ENCODE measurements at regions not wholly inside any gene's neighbourhood (a gene's known extent, or its start where the extent isn't known, plus 50 kb on each side); places are given as distances from the start of the nearest gene placed in this dataset.

- no peak for DNase-seq (ENCODE audit: low read depth)
These were observed 163.8 kb upstream of the KLF14 start for GRCh38 chr7:130897515-130898419.

DNA sequence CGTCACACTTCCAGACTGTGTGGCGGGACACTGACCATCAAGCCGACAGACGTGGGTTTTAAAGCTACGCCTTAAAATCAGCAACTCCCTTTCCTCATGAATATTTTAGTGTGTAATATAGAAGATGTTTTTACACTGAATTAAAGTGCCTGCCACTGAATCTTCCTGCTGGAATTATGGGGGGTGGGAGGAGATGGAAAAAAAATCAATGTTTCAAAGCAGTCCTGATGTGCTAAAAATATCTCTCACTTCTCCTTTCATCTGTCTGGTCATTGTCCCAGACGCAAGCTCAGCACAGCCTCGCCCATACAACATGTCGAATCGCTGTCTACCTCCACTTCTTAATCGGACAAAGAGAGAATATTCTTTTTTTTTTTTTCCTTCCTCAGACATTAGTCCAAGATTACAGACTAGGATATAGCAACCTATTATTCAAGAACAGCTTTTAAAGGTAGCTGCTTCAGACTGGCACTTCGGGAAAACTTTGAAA is 165.1 kb upstream of the KLF14 start:
- DNase-seq (ENCODE audit: low read depth) = no peak

GRCh38 chr7:130899638-130900401 is 165.8 kb upstream of the KLF14 start:
- DNase-seq (ENCODE audit: low read depth) = no peak

GRCh38 chr7:130900471-130901076 is 166.6 kb upstream of the KLF14 start:
- DNase-seq (ENCODE audit: low read depth) = no peak

DNA sequence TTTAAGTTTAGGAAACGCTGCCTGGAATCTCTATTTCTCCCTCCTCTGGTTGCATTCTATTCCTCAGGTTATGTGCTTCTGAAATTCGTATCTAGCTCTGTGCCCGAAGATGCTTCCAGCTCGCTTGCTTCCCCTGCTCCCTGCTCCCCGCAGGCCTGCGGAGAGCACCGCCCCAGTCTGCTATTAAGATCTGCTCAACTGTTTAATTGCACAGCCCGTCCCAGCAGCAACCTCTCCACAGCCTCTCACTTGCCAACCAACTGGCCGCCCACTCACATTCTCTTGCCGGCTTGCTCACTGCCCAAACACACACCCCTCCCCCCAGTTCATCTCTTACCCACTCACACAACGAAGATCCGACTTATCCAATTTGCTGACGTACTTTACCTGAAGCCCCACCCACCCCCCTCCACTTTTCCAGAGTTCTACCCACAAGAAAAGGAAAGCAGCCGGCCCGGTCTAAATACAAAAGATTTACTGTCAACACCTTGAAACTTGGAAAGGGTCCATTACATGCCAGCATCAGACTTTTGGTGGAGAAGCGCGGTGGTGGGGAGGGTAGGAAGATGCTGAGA is 167.3 kb upstream of the KLF14 start:
- no peak for DNase-seq (ENCODE audit: low read depth)

GRCh38 chr7:130902755-130903357 is 168.8 kb upstream of the KLF14 start:
- no peak for DNase-seq (ENCODE audit: low read depth)

DNA sequence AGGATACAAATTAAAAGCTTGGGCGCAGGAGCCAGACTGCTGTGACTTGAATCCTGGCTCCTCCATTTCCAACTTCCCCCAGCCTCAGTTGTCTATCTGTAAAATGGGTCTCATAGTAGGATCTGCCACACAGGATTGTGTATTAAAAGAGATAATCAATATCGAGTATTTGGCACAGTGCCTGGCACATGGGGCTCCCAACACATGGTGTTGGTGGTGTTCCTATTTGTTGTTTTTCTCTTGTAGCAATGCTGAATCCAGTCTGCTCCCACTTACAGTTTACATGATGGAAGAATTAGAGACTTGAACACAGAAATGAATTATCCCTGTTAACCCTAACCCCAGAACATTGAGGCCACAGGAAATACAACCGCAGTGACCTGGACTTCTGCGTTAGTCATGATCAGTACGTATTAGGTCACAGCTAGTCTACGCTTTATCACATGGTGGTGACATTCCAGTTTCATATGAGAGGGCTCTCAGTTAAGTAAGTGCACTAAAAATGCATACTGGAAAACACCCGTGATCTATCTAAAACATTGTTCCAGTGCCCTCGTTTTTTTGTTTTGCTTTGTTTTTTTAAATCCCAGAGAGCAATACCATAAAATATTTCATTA is 169.5 kb upstream of the KLF14 start:
- no peak for DNase-seq (ENCODE audit: low read depth)

- no peak for DNase-seq (ENCODE audit: low read depth)
These were observed 170.2 kb upstream of the KLF14 start for GRCh38 chr7:130904031-130904757.

DNA sequence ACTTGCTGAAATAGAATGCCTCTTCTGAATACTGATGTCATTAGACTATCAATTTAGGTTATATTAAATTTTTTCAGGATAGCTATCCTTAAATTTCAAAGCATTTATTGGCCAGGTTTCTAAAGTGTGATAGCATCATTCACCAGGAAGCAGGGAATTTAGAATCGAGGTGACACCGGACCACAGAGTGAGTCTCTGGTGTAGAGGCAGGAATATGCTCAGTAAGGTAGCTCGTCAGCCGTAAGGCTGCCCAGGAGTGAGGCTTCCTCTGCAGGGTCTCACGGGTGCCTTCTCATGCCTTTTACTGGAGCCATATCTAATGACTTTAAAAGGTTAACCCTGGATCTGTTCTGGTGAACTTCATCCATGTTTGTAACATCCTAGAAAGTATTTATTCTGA is 170.8 kb upstream of the KLF14 start:
- DNase-seq (ENCODE audit: low read depth) = no peak

DNA sequence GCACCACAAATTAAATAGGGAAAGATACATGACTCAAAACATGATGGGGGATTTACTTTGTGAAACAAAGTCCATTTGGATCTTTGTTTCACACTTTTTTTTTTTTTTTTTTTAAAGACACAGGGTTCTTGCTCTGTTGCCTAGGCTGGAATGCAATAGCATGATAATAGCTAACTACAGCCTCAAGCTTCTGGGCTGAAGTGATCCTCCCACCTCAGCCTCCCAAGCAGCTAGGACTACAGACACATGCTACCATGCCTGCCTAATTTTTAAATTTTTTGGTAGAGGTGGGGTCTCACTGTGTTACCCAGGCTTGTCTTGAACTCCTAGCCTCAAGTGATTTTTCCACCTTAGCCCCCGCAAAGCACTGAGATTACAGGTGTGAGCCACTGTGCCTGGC is 172.6 kb upstream of the KLF14 start:
- no peak for DNase-seq (ENCODE audit: low read depth)

- no peak for DNase-seq (ENCODE audit: low read depth)
These were observed 173.4 kb upstream of the KLF14 start for GRCh38 chr7:130907439-130907838.

- no peak for DNase-seq (ENCODE audit: low read depth)
These were observed 174.5 kb upstream of the KLF14 start for GRCh38 chr7:130908345-130909160.

DNA sequence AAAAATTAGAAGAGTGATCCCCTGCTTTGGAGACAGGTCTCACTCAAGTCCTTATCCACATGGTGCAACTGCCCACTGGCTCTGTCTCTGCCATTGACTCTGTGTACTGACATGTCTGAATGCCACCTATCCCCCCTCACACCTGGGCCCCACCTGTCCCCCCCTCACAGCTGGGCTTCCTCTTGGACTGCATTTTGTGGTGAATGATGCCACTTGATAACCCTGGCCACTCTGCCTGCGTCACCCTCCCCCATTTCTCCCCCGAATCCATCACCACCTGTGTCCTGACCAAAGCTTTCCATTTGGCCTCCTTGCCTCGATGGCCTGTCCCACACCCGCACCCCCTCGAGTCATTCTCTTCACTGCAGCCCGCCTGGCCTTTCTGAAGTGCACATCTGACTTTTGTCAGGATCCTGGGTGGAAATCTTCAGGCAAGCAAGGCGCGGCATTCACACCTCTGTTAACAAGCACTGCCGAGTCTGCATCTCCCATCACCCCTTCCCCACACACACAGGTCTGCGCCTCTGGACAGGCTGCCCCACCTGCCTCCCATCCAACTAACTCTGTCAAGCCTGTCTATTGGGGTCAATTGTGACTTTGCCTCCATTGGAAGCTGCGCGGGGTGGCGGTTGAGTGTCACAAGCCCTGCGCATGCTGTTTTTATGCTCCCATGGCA is 175.3 kb upstream of the KLF14 start:
- no peak for DNase-seq (ENCODE audit: low read depth)

DNA sequence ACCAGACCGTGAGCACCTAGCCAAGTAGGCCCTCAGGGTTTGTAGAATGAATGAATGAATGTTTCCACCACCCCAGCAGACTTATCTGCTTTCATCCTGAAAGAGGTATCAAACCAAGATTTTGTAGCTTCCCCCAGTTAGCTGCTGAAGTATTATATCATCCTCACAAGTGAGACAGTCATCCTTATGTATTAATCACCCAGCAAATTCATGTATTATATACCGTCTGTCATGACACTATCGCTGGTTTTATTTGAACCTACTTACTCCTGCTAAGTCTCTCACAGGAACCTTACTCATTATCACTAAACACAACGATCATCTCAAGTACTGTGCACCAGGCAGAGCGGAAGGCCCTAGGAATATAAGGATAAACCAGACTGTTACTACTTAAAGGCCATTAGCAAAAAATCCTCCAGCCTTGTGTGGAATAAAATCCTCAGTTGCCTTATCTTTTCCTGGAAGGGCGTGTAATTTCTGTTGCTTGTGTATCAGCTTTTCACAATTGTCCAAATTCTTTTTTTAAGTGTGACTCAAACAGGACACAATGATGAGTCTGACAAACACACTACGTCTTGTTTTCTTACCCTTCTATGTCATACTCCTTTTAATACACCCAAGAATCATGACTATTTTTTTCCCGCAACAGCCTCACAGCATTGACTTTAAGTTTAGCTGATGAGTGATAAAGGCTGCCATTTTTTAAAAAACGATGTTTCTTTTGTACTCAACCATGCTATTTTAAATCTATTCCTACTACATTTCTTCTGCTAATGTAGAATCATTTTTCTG is 176.1 kb upstream of the KLF14 start:
- DNase-seq (ENCODE audit: low read depth) = no peak

- no peak for DNase-seq (ENCODE audit: low read depth)
These were observed 177.2 kb upstream of the KLF14 start for GRCh38 chr7:130910949-130911944.

DNA sequence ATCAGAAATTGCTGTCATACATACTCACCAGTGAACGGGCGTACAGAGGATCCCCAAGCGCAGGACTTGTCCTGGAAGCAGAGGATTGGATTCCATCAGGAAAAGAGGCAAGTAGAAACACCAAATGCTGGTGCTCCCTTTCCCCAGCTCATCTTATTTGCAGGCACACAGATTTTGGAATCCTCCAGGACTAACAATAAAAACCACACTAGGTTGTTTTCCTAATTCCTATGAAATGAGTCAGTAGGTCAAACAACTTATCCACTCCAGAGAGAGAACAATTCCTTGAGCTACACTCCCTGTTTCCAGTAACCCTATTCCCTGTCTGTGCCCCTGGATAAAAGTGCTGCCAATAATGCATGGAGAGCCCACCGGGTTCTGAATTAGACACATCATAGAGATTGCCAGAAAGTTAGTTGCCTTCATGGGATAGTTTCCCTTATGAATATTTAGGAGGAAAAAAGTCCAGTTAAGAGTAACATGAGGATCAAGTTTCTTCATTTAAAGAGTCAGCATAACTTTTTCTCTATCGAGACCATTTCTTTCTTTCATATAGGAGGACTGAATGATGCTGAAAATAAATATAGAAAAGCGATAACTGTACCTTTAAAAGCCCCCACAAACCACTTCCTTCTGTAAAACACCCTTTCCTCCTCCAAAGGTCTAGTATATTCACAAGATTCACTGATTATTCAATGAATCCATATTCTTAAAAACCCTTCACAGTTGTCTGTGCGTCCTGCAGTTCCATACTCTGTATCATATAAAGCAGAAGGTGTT is 178.3 kb upstream of the KLF14 start:
- no peak for DNase-seq (ENCODE audit: low read depth)
